HTR-8/SVneo (cell line): ENCODE measurements at regions not wholly inside any gene's neighbourhood (a gene's known extent, or its start where the extent isn't known, plus 50 kb on each side); places are given as distances from the start of the nearest gene placed in this dataset.

Experiments
- DNase-seq: peaks from one replicate; pipeline ENCODE4 v3.0.0; 2011; ENCODE audit warnings: low spot score, mixed read lengths; ENCODE audit not compliant: insufficient read length
- FAIRE-seq: peaks from 2 replicates; lab custom pipeline; 2011; peaks lifted over from hg19 to GRCh38; lab: Jason Lieb, UNC

DNA sequence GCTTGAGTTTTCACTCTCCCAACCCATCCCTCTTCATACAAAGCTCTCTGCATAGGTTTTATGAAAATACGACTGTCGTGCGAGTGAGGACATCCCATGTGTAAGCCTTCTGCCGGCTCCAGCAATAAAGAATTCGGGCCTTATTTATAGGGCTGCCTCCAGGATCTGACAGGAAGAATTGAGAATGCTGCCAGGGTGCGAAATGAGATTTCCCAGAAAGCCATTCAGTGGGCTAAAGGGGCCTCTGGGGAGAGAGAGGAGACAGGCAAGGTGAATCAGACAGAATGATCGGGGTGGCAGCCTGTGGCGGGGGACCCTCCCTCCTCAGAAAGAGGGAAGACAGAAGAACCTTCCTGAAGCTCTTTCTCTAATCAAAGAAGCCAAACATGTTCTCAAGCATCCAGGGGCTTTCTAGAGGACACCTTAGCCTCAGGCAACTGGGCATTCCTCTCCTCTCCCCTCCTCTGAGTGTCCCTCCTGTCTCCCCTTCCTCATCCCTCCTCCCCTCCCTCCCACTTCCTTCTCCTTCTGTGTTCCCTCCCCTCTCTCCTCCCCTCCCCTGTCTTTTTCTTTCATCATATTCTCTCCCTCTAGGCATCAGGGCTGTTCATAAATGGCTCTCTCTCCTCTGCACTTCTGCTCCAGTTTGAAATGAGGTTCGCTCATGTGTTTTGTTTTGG lies 410.9 kb downstream of the TYW1 start:
- DNase-seq = no peak
- no peak for FAIRE-seq

DNA sequence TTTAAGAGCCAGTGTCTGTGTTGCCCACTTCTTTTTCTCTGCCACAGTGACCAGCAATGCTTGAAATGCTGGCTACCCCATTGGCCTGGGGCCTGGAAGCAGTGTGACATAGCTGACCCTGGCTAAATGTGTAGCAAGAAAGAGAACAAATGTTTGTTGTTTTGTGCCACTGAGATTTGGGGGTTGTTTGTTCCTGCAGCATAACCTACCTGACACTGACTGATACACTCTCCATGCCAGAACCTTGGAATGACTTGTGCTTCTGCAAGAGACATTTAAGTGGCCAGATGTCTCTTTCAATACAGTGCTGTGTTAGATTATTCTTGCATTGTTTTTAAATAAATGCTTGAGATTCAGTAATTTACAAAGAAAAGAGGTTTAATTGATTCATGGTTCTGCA lies 411.5 kb downstream of the TYW1 start:
- no peak for DNase-seq
- no peak for FAIRE-seq

DNA sequence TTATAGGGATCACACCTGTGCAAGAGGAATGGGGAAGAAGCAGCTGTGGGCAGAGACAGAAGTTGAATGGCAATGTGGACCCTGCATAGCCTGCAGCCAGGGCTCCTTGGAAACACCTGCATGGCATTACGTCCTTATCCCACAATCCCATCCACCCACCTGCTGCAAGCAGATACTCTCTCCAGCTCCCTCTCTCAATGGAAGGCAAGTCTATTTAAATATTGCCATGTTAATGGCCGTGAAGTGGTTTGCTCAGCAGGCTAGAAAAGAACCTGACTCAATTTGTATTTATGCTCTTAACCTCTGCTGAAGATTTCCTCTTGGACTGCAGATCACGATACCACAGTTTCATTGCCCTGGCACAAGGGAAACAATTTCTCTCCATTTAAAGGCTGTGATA lies 417.0 kb downstream of the TYW1 start:
- FAIRE-seq = no peak
- DNase-seq = no peak

DNA sequence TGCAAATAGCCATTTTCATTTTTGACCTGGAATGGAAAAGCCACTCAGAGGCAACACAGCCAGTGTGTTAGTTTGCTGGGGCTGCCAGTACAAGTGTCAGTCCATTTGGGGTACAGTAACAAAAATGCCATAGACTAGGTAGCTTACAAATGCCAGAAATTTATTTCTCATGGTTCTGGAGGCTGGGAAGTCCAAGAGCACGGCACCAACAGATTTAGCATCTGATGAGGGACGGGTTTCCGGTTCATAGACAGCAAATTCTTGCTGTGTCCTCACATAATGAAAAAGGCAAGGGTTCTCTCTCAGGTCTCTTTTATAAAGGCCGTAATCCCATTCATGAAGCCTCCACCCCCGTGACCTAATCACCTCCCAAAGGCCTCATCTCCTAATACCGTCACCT lies 418.2 kb downstream of the TYW1 start:
- no peak for DNase-seq
- no peak for FAIRE-seq

DNA sequence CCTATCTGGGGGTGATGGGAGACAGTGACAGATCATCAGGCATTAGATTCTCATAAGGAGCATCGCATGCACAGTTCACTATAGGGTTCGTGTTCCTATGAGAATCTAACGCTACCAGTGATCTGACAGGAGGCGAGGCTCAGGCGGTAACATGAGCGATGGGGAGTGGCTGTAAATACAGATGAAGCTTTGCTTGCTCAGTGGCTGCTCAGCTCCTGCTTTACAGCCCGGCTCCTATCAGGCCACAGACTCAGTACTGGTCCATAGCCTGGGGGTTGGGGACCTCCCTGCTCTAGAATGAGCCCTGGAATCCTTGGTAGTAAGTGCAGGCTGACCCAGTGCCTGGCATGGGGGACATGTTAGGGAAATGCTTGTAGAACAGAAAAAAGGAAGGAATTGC lies 426.0 kb downstream of the TYW1 start:
- DNase-seq = no peak

DNA sequence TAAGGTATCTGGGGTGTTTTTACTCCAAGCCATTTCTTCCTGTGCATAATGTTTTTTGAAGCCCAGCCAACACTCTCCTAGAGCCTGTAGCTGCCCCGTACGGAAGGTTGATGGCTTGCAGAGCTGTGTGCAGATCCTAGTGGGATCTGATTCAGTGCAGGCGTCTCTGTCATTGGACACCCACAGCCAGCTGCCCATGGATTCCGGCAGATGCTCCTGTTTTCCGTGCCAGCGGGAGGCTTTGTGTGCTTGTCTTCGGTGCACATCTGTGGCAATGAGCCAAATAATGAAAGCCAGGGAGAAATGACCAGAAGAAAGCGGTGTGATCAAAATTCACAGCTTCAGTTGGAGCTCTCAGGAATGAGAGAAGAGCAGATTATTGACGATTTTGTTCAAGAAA lies 426.4 kb downstream of the TYW1 start:
- DNase-seq (no peak), FAIRE-seq (no peak)

More for the DNA sequence above, 426.0 kb downstream of the TYW1 start:
- no peak for FAIRE-seq

DNA sequence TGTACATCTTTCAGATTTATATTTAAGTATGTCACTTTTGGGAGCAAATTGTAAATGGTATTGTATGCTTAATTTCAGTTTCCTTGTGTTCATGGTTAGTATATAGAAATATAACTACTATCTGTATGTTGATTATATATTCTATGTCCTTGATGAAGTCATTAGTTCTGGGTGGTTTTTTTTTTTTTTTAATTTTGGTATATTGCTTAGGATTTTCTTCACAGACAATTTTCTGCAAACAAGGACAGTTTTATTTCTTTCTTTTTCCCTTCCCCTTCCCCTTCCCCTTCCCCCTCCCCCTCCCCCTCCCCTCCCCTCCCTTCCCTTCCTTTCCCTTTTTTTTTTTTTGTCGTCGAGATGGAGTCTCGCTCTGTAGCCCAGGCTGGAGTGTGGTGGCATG lies 430.0 kb downstream of the TYW1 start:
- DNase-seq (no peak), FAIRE-seq (no peak)

DNA sequence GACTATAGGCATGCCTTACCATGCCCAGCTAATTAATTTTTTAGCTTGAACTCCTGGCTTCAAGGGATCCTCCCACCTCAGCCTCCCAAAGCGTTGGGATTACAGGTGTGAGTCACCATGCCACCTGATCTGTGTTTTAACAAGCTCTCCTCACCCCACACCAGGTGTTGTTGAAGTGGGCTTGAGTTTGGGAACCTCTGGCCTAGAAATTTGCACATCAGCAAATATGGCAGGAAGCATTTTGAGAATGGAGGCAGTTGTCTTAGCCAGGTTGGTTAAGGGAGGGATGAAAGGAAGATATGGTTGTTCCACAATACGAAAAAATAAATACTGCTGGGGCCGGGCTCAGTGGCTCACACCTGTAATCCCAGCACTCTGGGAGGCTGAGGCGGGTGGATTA lies 433.1 kb downstream of the TYW1 start:
- no peak for DNase-seq
- no peak for FAIRE-seq

DNA sequence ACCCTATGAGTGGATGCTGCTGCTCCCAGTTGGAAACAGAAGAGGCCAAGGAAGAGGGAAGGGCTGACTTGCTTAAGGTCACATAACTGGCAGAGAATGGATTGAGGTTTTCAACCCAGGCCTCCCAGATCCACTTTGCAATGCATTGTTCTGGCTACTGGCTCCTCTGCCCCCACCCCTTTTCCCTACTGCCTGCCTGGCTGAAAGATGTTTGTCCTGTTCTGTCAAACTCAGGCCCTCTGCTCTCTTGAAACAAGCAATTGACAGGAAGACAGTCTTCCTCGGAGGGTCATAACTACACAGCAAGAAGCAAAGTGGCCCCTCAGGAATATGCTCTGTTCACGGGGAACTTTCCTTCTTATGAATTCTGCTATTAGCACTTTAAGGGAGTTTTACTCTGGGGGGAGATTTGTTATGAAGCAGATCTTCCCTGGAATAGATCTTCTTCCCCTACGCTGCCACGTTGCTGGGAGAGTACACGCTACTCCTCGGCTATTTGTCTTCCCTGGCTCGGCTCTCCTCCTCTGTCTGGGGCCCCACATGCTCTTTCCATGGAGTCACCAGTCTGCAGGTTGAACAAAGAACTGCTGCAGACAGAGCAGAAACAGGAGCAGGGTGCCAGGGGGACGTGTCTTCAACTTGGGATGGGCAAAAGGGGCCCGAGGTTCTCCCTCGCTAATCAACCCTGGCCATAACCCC lies 436.1 kb downstream of the TYW1 start:
- FAIRE-seq = no peak
- DNase-seq = no peak

DNA sequence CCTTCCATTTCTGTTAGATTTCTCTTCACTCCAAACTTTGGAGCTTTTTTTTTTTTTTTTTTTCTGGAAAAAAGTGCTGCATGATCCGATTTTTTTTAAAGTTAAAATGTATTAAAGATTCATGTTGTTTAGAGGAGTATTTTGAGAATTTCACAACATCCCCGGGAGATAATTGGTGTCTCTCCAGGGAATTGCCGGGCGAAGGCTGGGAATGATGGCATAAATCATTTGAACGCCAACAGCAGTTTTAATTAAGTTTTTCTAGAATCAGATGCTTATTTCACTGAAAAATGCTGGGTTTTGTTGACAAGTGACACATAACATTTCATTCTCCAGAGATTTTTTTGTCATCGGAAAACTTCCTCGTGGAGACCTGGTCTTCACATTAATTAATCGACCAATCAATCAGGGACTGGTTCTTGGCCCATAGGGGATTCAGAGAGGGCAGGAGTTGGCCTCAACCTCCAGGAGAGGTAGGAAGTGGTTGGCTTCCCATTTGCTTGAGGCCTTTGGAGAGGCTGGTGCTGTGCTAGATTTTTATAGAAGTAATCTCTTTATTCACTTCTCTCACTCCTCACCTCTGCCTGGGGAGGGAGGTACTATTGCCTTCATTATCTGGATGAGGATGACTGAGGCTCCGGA lies 439.4 kb downstream of the TYW1 start:
- FAIRE-seq (no peak), DNase-seq (no peak)

DNA sequence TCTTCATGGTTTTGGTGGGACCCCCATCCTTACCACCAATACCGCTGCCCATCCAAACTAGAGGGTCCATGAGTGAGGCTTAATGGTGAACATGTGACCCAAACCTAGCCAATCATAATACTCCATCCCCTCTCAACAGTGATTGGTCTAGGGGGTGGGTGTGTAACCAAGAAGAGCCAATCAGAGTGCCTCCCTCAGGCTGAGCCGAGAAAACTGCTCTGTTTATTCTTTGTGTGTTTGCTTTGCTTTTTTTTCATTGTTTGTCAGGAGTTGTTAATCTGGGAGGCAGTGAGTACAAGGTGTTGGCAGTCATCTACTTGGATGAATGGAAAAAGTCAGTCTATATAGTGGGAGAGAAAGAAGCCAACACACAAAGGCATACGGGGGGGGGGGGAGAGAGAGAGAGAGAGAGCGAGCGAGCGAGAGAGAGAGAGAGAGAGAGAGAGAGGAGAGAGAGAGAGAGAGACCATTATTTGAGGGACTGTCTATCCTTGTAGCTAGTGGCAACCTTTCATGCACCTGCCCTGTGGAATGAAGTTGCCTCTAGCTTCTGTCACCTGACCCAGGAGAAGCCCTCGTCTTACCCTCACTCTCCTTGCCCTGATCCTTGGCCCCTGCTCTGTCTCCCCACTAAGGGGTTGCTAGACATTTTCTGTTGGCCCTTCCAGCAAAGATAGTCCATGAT lies 441.7 kb downstream of the TYW1 start:
- DNase-seq (no peak), FAIRE-seq (no peak)

DNA sequence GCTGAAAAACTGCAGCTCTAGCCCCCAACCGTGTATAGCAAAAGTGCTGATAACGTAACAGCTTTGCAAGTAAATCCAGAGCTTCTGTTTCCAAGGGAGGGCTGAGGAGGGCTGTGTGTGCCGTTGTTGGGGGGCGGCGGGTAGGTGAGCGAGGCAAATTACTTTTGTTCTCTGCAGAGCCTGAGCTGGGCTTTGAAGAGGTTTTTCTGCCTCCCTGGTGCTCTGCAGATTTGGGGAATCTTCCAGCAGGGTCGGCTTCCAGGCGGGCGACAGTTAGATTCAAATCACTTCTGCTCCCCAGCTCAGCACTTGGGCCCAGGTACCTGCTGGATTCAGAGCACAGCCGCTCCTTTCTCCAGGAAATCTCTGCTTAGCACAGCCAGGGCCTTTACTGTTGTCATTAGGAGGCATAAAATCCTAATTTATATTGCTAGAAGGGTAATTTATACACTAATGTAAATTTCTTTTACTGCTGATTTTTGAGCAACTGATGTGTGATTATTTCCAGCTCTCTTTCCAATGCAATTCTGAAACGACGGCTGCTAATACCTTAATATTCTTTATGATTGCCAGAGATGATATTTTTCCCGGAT lies 442.4 kb downstream of the TYW1 start:
- no peak for FAIRE-seq

DNA sequence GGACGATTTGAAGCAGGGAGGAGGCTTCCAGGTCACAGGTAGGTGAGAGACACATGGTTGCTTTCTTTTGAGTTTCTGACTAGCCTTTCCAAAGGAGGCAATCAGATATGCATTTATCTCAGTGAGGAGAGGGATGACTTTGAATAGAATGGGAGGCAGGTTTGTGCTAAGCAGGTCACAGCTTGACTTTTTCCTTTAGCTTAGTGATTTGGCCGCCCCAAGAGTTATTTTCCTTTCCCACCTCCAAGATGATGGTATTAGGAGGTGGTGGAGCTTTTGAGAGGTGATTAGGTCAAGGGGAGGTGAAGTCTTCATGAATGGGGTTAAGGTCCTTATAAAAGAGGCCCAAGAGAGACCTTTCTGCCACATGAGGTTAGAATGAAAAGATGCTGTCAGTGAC lies 443.7 kb downstream of the TYW1 start:
- no peak for DNase-seq
- no peak for FAIRE-seq

More for the DNA sequence above, 442.4 kb downstream of the TYW1 start:
- DNase-seq = no peak

DNA sequence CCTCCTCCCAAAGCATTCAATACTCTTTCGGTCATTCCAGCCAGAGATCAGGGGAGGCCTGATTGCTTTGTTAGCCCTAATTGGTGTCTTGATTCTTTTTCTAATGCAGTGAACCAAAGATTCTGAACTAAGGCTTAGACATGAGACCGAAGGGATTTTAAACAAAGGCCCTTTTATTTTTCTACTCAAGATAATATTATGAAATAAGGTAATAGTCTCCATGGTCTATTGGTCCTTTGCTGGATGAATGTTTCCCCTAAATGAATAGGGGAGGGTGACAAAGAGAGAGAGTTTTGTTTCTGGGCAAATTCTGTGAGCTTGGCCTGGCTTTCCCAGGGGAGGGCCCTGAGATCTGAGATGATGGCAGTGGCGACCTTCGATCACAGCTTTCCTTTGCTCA lies 449.1 kb downstream of the TYW1 start:
- DNase-seq = no peak
- FAIRE-seq = no peak

DNA sequence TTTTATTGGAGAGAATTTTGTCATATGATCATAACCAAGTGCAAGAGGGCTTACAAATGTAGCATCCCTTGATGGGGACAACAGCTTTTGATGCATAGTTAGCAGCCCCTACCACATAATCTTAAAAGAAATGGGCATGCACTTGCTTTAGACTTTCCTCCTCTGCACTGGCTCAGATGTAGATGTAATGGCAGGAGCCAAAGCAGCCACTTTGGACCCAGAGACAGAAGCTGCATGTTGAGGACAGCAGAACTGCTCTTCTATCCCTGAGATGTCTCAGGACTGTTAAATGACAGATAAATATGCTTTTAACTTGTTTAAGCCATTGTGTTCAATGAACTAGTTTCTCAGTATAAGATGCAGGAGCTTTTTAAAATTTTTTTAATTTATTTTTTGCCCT lies 450.7 kb downstream of the TYW1 start:
- DNase-seq (no peak), FAIRE-seq (no peak)

DNA sequence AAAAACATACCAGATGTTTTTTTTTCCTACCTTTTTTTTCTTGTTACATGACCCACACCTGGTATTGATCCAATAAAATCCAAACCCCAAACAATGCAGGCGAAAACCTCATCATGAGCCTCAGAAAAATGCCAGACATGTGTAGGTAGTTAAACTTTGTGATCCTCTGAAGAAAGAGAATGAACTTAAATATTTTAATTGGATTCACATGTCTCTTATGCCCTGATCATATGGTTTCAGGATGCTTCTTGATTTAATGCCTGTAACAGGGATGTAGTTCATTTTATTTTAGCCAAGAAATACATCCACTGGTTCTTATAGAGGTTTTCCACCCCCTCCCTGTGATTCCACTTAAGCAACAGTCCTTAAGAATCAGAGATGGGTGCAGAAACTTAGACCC lies 451.6 kb downstream of the TYW1 start:
- FAIRE-seq (no peak), DNase-seq (no peak)

DNA sequence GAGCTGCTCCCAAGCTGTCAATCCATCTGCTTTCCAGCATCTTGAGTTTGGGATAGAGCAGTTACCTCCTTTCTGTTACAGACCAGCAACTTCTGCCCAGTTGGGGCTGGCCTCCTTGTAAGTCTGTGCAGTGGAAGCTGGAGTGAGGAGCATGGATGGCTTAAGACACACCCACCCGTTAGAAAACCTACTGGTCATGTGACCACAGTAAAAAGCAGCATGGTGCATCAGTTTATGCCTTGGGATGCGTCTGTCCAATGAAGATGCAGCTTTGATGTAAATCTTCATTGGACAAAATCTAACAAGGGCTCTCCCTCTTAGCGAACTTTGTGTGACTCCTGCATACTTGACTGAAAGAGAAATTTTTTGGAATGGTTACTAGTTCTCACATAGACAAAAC lies 453.5 kb downstream of the TYW1 start:
- FAIRE-seq (no peak), DNase-seq (no peak)

DNA sequence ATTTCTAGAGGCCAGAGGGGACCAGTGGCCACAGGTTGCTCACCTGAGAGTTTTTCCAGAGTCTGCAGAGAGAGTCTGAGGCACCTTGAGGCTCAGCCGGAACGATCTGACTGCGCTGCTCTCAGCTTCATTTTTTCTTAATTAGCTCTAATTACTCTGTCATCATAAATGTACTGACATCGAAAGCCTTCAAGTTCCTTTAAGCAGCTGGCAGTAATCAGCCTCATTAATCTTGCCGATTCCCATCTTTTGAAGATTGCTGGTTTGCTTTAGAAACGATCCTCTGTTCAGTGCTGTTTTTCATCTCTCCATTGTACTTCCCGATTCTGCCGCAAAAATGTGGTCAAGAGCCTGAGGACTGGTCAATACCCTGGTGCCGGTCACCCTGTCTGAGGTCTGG lies 454.7 kb downstream of the TYW1 start:
- FAIRE-seq (no peak), DNase-seq (no peak)

DNA sequence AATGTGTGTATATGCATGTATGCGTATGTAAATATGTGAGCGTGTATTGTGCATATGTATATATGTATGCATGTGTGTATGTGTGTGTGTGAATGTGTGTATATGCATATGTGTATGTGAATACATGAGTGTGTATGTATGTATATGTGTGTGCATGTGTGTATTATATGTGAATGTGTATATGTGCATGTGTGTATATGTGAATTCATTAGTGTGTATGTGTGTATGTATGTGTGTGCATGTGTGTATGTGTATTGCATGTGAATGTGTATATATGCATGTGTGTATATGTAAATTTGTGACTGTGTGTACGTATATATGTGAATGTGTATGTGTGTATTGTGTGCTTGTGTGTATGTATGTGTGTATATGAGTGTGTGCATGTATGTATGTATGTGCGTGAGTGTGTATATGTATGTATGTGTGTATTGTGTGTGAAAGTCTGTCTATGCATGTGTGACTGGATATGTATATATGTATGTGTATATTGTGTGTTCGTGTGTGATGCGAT lies 455.9 kb downstream of the TYW1 start:
- no peak for DNase-seq
- FAIRE-seq = no peak

DNA sequence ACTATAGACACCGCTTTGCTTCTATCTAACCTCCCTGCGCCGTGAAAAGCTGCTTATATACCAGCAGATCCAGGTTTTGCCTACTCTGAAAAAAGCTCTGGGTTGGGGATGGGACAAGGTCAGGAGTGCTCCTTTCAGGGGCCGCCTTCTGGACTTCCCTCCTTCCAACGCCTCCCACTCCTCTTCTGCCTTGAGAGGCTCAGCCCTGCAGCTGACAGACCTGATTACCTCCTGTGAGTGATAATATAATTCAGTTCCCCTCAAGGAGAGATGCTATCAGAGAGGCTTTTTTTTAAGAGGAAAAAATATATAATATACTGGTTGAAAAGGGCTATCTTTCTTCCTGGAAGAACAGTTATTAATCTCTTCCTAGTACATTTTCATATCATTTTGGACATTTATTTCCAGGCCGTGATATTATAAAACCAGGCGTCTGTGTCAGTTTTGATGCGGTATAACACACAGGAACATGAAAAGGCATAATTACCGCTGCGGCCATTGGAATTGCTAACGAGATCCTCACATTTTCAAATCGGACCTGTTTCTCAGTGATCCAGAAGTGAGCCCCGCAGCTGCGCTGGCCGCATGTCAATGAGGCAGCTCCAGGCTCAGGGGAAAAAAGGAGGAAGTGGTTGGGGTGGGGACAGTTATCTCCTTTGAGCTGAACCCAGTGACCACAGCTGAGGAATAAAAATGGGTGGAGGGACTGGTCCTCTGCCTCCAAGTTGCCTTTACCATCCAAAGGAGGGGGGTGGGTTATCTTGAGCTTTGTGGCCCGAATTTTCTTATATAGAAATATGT lies 457.1 kb downstream of the TYW1 start:
- no peak for DNase-seq
- FAIRE-seq = no peak
